LNCaP clone FGC (cell line): ENCODE measurements at regions not wholly inside any gene's neighbourhood (a gene's known extent, or its start where the extent isn't known, plus 50 kb on each side); places are given as distances from the start of the nearest gene placed in this dataset.
A peak's percentile ranks its signal among the peaks of the same experiment; 100 is the strongest.
"Not testable (repeated sequence)": the region's sequence is repeated elsewhere in the genome, so short reads cannot be mapped to it uniquely, and the experiment has no call there.

ENCODE experiments used
- DNase-seq: peaks from one replicate; pipeline ENCODE4 v3.0.0-alpha.2; 2011; ENCODE audit warnings: low read depth
- H3K4me3 ChIP-seq: 2 replicates; pipeline ENCODE4 v1.5.1; 2011; ENCODE audit warnings: mild to moderate bottlenecking, low read depth, low read length, control low read depth
- CTCF ChIP-seq: IDR thresholded peaks from 2 replicates; pipeline ENCODE4 v1.5.1; 2012; ENCODE audit warnings: mild to moderate bottlenecking; ENCODE audit not compliant: control insufficient read depth, insufficient read depth; ENCODE audit errors: extremely low read depth

GRCh38 chr12:25797386-25797785, 161.1 kb upstream of the RASSF8 start:
- no peak overlapping the region for H3K4me3 ChIP-seq
- DNase-seq = no peak
- no peak for TF ChIP-seq CTCF

DNA sequence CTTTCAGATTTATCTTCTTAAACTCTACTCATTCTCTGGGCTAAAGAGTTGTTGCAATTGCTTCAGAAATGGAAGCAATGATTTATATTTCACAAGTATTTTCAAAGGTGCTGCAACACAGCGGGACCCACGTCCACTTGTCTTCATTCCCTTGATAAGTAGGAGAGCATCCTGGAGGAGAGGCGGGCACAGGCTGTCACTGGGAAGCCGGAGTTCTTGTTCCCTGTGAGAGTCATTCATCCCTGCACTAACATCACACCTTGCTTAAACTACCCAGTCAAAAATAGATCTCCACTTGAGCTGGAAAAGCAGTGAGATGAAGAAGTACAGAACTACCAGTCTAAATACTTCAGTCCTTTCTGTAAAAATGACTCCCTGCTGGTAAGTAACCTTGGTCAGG, 160.5 kb upstream of the RASSF8 start:
- H3K4me3 ChIP-seq = no peak overlapping the region
- no peak for DNase-seq
- TF ChIP-seq CTCF = no peak

DNA sequence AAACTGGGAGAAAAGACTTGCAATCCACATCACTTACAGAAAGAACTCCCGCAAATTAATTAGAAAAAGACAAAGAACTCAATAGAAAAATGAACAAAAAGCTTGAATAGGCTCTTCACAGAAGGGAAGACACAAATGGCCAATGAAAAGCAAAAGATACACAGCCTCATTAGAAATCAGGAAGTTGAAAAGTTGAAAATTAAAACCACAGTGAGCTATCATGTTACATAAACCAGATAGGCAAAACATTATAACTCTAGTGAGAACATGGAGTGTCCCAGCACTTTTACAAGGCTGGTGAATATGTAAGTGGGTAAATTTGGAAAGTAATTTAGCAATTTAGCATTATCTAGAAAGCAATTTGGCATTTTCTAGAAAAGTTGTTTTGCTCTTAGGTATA, 158.4 kb upstream of the RASSF8 start:
- H3K4me3 ChIP-seq = no peak overlapping the region
- no peak for TF ChIP-seq CTCF
- no peak for DNase-seq

DNA sequence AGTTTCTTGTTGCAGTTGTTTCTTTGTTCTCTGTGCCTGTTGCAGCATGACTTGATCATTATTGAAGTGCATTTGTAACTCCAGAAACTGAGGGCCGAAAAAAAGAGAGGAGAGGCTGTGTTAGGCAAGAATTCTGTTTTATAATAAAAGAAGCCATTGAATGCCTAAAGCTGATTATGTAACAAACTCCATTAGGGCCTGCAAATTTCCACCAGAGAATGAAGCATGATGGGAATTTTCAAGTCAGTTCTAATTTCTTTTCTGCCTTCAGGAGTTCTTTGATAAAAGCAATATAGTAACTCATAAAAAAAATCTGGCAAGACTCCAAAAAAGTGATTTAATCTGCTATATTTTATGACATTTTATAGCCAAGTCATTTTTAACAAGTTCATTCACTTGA, 156.7 kb upstream of the RASSF8 start:
- no peak for TF ChIP-seq CTCF
- peak; percentile 56 for DNase-seq

DNA sequence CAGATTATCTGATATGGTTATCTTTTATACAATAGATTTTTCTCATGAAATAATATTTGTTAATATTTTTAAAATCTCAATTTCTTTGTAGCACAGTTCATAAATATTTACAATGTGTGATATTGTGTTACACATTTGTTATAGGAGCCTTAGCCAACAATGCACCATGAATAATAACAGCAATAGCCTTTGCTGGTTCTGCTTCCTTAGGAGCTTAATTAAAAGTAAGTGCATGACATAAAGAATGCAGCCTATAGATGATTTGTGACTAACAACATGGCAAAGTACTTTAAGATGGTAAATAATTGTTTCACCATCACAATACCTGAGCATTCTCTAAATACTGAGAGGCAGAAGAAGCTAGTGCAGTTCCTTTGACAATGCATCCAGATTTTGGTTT, 156.3 kb upstream of the RASSF8 start:
- no peak for DNase-seq
- no peak overlapping the region for H3K4me3 ChIP-seq
- TF ChIP-seq CTCF = no peak

More for the DNA sequence above, 156.7 kb upstream of the RASSF8 start:
- no peak overlapping the region for H3K4me3 ChIP-seq

- H3K4me3 ChIP-seq, DNase-seq: not testable (repeated sequence)
Observed at GRCh38 chr12:25803029-25803664, 155.3 kb upstream of the RASSF8 start.

GRCh38 chr12:25804286-25804685, 154.2 kb upstream of the RASSF8 start:
- not testable (repeated sequence) for H3K4me3 ChIP-seq, DNase-seq

DNA sequence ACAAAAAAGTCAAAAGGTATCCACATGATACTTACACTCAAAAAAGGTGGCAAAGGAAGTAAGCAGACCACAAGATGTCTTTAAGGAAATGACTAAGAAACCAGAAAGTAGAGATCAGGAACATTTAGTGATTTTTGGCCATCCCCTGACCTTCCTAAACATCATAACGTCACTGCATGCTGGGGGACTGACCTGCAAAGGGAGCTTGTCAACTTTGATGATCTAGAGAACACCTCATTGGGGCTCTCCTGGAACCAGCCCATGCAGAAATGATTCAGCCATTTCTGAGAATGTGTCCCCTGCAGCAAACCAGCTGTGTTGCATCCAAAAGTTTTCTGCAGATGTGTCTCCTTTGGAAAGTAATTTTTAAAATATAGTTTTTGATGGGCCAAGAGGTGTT, 152.2 kb upstream of the RASSF8 start:
- TF ChIP-seq CTCF = no peak
- no peak for DNase-seq
- H3K4me3 ChIP-seq = no peak overlapping the region
